ENCODE measurements at regions not wholly inside any gene's neighbourhood (a gene's known extent, or its start where the extent isn't known, plus 50 kb on each side); places are given as distances from the start of the nearest gene placed in this dataset.

DNA sequence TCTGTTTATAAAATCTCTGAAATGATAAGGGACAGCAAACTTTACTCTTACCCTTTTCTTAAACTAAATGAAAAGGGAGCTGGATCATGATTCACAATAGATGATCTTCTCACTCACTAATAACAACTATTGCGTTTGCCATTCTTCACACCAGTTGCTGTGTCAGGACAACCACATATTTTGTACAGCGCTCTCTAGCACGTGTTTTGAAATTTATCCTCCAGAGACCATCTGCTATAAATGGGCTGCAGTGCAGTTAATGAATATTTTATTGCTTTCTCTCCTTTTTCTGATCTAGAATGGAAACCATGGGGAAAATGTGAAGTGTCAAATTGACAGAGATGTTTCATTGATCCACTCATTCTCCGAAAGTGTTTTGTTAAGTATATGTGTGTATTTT, 258.4 kb upstream of the CCNH start:
- TF ChIP-seq SIN3A (IDR thresholded peaks at IDR 0.05; ENCODE audit: borderline replicate concordance, insufficient read depth, low read depth, low read length), result no peak
- TF ChIP-seq, protein P1, sequence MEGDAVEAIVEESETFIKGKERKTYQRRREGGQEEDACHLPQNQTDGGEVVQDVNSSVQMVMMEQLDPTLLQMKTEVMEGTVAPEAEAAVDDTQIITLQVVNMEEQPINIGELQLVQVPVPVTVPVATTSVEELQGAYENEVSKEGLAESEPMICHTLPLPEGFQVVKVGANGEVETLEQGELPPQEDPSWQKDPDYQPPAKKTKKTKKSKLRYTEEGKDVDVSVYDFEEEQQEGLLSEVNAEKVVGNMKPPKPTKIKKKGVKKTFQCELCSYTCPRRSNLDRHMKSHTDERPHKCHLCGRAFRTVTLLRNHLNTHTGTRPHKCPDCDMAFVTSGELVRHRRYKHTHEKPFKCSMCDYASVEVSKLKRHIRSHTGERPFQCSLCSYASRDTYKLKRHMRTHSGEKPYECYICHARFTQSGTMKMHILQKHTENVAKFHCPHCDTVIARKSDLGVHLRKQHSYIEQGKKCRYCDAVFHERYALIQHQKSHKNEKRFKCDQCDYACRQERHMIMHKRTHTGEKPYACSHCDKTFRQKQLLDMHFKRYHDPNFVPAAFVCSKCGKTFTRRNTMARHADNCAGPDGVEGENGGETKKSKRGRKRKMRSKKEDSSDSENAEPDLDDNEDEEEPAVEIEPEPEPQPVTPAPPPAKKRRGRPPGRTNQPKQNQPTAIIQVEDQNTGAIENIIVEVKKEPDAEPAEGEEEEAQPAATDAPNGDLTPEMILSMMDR (IDR thresholded peaks at IDR 0.05), result no peak

Measured in Panc1 (cell line).